ENCODE measurements at regions not wholly inside any gene's neighbourhood (a gene's known extent, or its start where the extent isn't known, plus 50 kb on each side); places are given as distances from the start of the nearest gene placed in this dataset.

DNA sequence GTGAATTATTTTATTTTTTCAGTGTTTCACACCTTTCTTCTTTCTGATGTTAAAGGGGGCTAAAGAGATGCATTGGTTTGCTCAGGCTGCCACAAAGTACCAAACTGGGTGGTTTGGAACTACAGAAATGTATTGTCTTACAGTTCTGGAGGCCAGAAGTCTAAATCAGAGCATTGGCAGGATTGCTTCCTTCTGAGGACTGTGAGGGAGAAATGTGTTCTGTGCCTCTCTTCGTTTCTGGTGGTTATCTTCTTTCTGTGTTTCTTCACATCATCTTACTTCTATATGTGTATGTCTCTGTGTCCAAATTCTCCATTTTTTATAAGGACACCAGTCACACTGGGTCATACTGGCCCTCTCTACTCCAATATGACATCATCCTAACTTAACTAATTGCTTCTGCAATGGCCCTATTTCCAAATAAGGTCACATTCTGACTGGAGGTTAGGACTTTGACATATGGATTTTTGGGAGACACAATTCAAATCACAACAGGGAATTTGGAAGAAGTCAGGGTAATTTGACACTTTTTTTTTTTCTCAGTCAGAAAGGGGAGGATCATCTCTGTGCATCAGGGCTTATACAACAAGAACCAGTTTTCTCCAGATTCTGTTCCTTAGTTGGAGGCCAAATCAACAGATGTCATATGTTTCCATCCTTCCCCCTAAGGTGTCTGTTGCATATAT is 188.2 kb downstream of the KCNRG start:
- TF ChIP-seq ZSCAN30 (tag by site-specific recombination; IDR thresholded peaks at IDR 0.05) (no peak), ZBTB21 (tag by site-specific recombination; IDR thresholded peaks at IDR 0.05) (peak; percentile 63; the same call in 1 of the 2 replicates), SCRT2 (tag by site-specific recombination; IDR thresholded peaks at IDR 0.05) (peak; percentile 85), ZNF354C (tag by site-specific recombination; IDR thresholded peaks at IDR 0.05; ENCODE audit: borderline replicate concordance, low read depth) (no peak), ZNF629 (tag by site-specific recombination; IDR thresholded peaks at IDR 0.05) (peak; percentile 91), SP7 (tag by site-specific recombination; IDR thresholded peaks at IDR 0.05) (peak; percentile 31; the same call in 1 of the 2 replicates), WT1 (tag by site-specific recombination; IDR thresholded peaks at IDR 0.05) (peak; percentile 43; the same call in 1 of the 2 replicates), ZNF341 (tag by site-specific recombination; IDR thresholded peaks at IDR 0.05; ENCODE audit: low read depth) (no peak), ZNF404 (tag by site-specific recombination; IDR thresholded peaks at IDR 0.05) (no peak), PRDM1 (tag by site-specific recombination; IDR thresholded peaks at IDR 0.05) (peak; percentile 49), ZNF366 (tag by site-specific recombination; conservative IDR thresholded peaks at IDR 0.05) (peak; percentile 50; the same call in 1 of the 2 replicates), GLIS1 (tag by site-specific recombination; IDR thresholded peaks at IDR 0.05) (peak; percentile 52; the same call in 1 of the 2 replicates), ZNF600 (tag by site-specific recombination; IDR thresholded peaks at IDR 0.05) (peak; percentile 80), ZNF561 (tag by site-specific recombination; IDR thresholded peaks at IDR 0.05; ENCODE audit: borderline replicate concordance) (0 out of 2 replicates have a peak, but pooled peaks have one; percentile 18), ZFP69B (tag by site-specific recombination; IDR thresholded peaks at IDR 0.05) (peak; percentile 40; the same call in 1 of the 2 replicates), ZNF24 (tag by site-specific recombination; IDR thresholded peaks at IDR 0.05) (no peak), ZIC2 (tag by site-specific recombination; IDR thresholded peaks at IDR 0.05) (no peak), ZEB2 (tag by site-specific recombination; IDR thresholded peaks at IDR 0.05) (peak; percentile 51)
- TF ChIP-seq, protein P1, sequence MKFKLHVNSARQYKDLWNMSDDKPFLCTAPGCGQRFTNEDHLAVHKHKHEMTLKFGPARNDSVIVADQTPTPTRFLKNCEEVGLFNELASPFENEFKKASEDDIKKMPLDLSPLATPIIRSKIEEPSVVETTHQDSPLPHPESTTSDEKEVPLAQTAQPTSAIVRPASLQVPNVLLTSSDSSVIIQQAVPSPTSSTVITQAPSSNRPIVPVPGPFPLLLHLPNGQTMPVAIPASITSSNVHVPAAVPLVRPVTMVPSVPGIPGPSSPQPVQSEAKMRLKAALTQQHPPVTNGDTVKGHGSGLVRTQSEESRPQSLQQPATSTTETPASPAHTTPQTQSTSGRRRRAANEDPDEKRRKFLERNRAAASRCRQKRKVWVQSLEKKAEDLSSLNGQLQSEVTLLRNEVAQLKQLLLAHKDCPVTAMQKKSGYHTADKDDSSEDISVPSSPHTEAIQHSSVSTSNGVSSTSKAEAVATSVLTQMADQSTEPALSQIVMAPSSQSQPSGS (tag by site-specific recombination; IDR thresholded peaks at IDR 0.05; ENCODE audit: low read depth), result peak; percentile 91
- TF ChIP-seq, protein P2, sequence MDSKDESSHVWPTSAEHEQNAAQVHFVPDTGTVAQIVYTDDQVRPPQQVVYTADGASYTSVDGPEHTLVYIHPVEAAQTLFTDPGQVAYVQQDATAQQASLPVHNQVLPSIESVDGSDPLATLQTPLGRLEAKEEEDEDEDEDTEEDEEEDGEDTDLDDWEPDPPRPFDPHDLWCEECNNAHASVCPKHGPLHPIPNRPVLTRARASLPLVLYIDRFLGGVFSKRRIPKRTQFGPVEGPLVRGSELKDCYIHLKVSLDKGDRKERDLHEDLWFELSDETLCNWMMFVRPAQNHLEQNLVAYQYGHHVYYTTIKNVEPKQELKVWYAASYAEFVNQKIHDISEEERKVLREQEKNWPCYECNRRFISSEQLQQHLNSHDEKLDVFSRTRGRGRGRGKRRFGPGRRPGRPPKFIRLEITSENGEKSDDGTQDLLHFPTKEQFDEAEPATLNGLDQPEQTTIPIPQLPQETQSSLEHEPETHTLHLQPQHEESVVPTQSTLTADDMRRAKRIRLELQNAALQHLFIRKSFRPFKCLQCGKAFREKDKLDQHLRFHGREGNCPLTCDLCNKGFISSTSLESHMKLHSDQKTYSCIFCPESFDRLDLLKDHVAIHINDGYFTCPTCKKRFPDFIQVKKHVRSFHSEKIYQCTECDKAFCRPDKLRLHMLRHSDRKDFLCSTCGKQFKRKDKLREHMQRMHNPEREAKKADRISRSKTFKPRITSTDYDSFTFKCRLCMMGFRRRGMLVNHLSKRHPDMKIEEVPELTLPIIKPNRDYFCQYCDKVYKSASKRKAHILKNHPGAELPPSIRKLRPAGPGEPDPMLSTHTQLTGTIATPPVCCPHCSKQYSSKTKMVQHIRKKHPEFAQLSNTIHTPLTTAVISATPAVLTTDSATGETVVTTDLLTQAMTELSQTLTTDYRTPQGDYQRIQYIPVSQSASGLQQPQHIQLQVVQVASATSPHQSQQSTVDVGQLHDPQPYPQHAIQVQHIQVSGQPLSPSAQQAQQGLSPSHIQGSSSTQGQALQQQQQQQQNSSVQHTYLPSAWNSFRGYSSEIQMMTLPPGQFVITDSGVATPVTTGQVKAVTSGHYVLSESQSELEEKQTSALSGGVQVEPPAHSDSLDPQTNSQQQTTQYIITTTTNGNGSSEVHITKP (tag by site-specific recombination; IDR thresholded peaks at IDR 0.05), result peak; percentile 49
- TF ChIP-seq, protein P3, sequence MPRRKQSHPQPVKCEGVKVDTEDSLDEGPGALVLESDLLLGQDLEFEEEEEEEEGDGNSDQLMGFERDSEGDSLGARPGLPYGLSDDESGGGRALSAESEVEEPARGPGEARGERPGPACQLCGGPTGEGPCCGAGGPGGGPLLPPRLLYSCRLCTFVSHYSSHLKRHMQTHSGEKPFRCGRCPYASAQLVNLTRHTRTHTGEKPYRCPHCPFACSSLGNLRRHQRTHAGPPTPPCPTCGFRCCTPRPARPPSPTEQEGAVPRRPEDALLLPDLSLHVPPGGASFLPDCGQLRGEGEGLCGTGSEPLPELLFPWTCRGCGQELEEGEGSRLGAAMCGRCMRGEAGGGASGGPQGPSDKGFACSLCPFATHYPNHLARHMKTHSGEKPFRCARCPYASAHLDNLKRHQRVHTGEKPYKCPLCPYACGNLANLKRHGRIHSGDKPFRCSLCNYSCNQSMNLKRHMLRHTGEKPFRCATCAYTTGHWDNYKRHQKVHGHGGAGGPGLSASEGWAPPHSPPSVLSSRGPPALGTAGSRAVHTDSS (tag by site-specific recombination; IDR thresholded peaks at IDR 0.05), result no peak
- TF ChIP-seq, protein P4, sequence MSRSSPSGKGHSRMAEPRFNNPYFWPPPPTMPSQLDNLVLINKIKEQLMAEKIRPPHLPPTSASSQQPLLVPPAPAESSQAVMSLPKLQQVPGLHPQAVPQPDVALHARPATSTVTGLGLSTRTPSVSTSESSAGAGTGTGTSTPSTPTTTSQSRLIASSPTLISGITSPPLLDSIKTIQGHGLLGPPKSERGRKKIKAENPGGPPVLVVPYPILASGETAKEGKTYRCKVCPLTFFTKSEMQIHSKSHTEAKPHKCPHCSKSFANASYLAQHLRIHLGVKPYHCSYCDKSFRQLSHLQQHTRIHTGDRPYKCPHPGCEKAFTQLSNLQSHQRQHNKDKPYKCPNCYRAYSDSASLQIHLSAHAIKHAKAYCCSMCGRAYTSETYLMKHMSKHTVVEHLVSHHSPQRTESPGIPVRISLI (tag by site-specific recombination; IDR thresholded peaks at IDR 0.05), result 0 out of 2 replicates have a peak, but pooled peaks have one; percentile 11
- CTCF ChIA-PET, result no interaction called here
- POLR2A ChIA-PET, result no interaction called here

More for the DNA sequence above, 188.2 kb downstream of the KCNRG start:
- Histone ChIP-seq H3K4me1 (ENCODE audit: control insufficient read depth, insufficient read depth, low read length) (peaks cover 17% of the 10 kb centered on the region), H3K27ac (ENCODE audit: extremely low read depth, low read depth, low read length) (no peak overlapping the region; the same call in 1 of the 2 replicates), H3K4me3 (ENCODE audit: low read depth, low read length) (no peak overlapping the region), H3K36me3 (ENCODE audit: control insufficient read depth in 2 of 2, insufficient read depth in 1 of 2, low read length in 2 of 2) (no peaks in the 10 kb centered on the region), H3K9me3 (ENCODE audit: control insufficient read depth, insufficient read depth, low read depth, low read length) (no peaks in the 10 kb centered on the region)

Data from HEK293 (cell line).